Stomach (tissue), 8 donors: ENCODE measurements at regions not wholly inside any gene's neighbourhood (a gene's known extent, or its start where the extent isn't known, plus 50 kb on each side); places are given as distances from the start of the nearest gene placed in this dataset.

Source experiments
- DNase-seq, 2 donors: peaks; one replicate each; pipeline versions ENCODE4 v3.0.0 to v3.0.0-alpha.2; 2013 to 2019
- H3K27ac ChIP-seq, 5 donors: fragments of 200-600 bp in 4 of 5; sonication (generic) in 4 of 5; one replicate each; pipeline ENCODE4 v1.5.1; 2013 to 2019; ENCODE audit warnings: mild to moderate bottlenecking in 1 of 5, moderate library complexity in 1 of 5
- H3K27me3 ChIP-seq, 3 donors: fragments of 200-600 bp; sonication (generic); one replicate each; pipeline ENCODE4 v1.5.1; 2017 to 2019; ENCODE audit warnings: mixed run types in 1 of 3
- H3K36me3 ChIP-seq, 4 donors: fragments of 200-600 bp; sonication (generic); 1 replicate in 3 of 4; 2 replicates in 1 of 4; pipeline ENCODE4 v1.5.1; 2016 to 2019
- H3K4me1 ChIP-seq, 4 donors: fragments of 200-600 bp; sonication (generic); one replicate each; pipeline ENCODE4 v1.5.1; 2016 to 2019
- H3K4me3 ChIP-seq, 4 donors: fragments of 200-600 bp; sonication (generic) in 3 of 4; one replicate each; pipeline ENCODE4 v1.5.1; 2016 to 2019; ENCODE audit warnings: mild to moderate bottlenecking in 1 of 4
- H3K9me3 ChIP-seq, 4 donors: fragments of 200-600 bp; sonication (generic); one replicate each; pipeline ENCODE4 v1.5.1; 2016 to 2019
- EP300 ChIP-seq: sonication (generic); formaldehyde crosslinking; IDR thresholded peaks from one replicate; pipeline ENCODE4 v1.6.1; 2017; ENCODE audit warnings: antibody characterized with exemption
- POLR2A ChIP-seq, 4 donors: fragments of 450-650 bp; IDR thresholded peaks; one replicate each; pipeline ENCODE4 v1.6.1; 2016; ENCODE audit warnings: antibody characterized with exemption in 4 of 4, control low read depth in 2 of 4, mild to moderate bottlenecking in 1 of 4, moderate library complexity in 1 of 4
- POLR2AphosphoS5 ChIP-seq, 3 donors: sonication (generic); formaldehyde crosslinking; IDR thresholded peaks; one replicate each; pipeline ENCODE4 v1.6.1; 2016; ENCODE audit warnings: antibody characterized with exemption in 3 of 3
- WGBS, 5 donors: extraction: QIAGEN DNeasy Blood & Tissue Kit in 3 of 5; methylation state at CpG; one replicate each; pipeline versions ENCODE4 v1.1.5 to v1.1.7; 2013 to 2018; 5-methylcytosine and 5-hydroxymethylcytosine counted together
- intact Hi-C: fragments of 100-400 bp; cut with DNase I; formaldehyde crosslinking; loops from one replicate; pipeline ENCODE4 v1.15.1; 2023; ENCODE audit warnings: low total_unique reads
- TF ChIP-seq, protein P1 (sequence below), 7 experiments: fragments of 450-650 bp in 4 of 7; fragments of 200-600 bp in 3 of 7; sonication (generic) in 3 of 7; IDR thresholded peaks; one replicate each; pipeline ENCODE4 v1.5.1; 2016 to 2019; ENCODE audit warnings: antibody characterized with exemption in 7 of 7, control low read depth in 2 of 7, mild to moderate bottlenecking in 1 of 7
- donor health status: healthy with polysubstance abuse.
- donor health status: Bipolar disorder and iron deficiency.
- donor health status: healthy.

- Histone ChIP-seq H3K27ac (no peak overlapping the region), H3K36me3 (no peaks in the 10 kb centered on the region), H3K9me3 (peaks cover 0 to 11% (median 1%) of the 10 kb centered on the region in 4 donors), H3K4me3 (no peak overlapping the region), H3K27me3 (no peaks in the 10 kb centered on the region), H3K4me1 (no peaks in the 10 kb centered on the region)
- TF ChIP-seq, protein P1, sequence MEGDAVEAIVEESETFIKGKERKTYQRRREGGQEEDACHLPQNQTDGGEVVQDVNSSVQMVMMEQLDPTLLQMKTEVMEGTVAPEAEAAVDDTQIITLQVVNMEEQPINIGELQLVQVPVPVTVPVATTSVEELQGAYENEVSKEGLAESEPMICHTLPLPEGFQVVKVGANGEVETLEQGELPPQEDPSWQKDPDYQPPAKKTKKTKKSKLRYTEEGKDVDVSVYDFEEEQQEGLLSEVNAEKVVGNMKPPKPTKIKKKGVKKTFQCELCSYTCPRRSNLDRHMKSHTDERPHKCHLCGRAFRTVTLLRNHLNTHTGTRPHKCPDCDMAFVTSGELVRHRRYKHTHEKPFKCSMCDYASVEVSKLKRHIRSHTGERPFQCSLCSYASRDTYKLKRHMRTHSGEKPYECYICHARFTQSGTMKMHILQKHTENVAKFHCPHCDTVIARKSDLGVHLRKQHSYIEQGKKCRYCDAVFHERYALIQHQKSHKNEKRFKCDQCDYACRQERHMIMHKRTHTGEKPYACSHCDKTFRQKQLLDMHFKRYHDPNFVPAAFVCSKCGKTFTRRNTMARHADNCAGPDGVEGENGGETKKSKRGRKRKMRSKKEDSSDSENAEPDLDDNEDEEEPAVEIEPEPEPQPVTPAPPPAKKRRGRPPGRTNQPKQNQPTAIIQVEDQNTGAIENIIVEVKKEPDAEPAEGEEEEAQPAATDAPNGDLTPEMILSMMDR (IDR thresholded peaks at IDR 0.05), result no peak
- TF ChIP-seq POLR2A (IDR thresholded peaks at IDR 0.05) (no peak), EP300 (no peak), POLR2AphosphoS5 (IDR thresholded peaks at IDR 0.05) (no peak)
- intact Hi-C loops, result no loop called here
- WGBS, 5 donors, result 33 to 63% (median 39%) methylated on average over 2 of the region's 2 CpGs
- DNase-seq, result peak in 1 of 2 donors; percentile 28
Measured at GRCh38 chr3:176767385-176767784, 429.9 kb downstream of the TBL1XR1 start.

- TF ChIP-seq POLR2A (IDR thresholded peaks at IDR 0.05) (no peak), POLR2AphosphoS5 (IDR thresholded peaks at IDR 0.05) (no peak), EP300 (no peak)
- TF ChIP-seq, protein P1 (IDR thresholded peaks at IDR 0.05), result no peak
- intact Hi-C loops, result no loop called here
- DNase-seq, result no peak
- H3K27ac ChIP-seq, result no peak overlapping the region
- H3K36me3 ChIP-seq, result no peaks in the 10 kb centered on the region
- no peak overlapping the region for H3K4me3 ChIP-seq
- no peaks in the 10 kb centered on the region for H3K4me1 ChIP-seq
- WGBS, 5 donors, result 52 to 67% (median 62%) methylated on average over 1 of the region's 1 CpG
- peaks cover 0 to 11% (median 0%) of the 10 kb centered on the region in 4 donors for H3K9me3 ChIP-seq
- no peaks in the 10 kb centered on the region for H3K27me3 ChIP-seq
Measured at GRCh38 chr3:176766862-176767261, 430.4 kb downstream of the TBL1XR1 start.

DNA sequence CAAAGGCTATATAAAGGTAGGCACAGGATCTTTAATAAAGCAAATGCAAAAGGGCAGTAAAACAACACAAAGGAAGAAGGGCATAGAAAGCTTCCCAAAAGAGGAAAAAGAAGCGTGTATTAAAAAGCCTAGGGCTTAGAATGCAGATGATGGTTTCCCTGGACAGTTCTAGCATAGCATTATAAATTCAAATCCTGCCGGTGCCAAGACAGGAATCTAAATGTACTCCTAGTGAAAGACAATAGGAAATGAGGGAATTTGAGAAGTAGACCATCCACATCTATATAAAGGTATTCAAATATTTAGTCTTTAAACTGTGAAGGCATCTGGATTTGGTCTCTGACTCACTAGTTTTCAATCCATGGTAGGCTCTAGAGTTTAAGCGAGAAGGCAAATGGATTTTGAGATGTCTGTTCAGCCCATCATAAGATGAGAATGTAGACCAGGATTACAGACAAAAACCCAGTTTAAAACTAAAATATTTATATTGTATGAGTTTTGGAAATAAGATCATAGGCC lies 431.8 kb downstream of the TBL1XR1 start:
- Histone ChIP-seq H3K27ac (no peak overlapping the region), H3K4me1 (no peaks in the 10 kb centered on the region), H3K36me3 (no peaks in the 10 kb centered on the region), H3K4me3 (no peak overlapping the region), H3K27me3 (no peaks in the 10 kb centered on the region), H3K9me3 (peaks cover 0 to 9% (median 0%) of the 10 kb centered on the region in 4 donors)
- intact Hi-C loops, result no loop called here
- TF ChIP-seq POLR2A (IDR thresholded peaks at IDR 0.05) (no peak), EP300 (no peak), POLR2AphosphoS5 (IDR thresholded peaks at IDR 0.05) (no peak)
- TF ChIP-seq, protein P1 (IDR thresholded peaks at IDR 0.05), result no peak
- no peak for DNase-seq
- 83 to 95% (median 90%) methylated on average over 3 of the region's 3 CpGs for WGBS, 5 donors

- Histone ChIP-seq H3K4me1 (no peaks in the 10 kb centered on the region), H3K27me3 (no peaks in the 10 kb centered on the region), H3K4me3 (no peak overlapping the region), H3K27ac (no peak overlapping the region), H3K36me3 (no peaks in the 10 kb centered on the region), H3K9me3 (no peaks in the 10 kb centered on the region)
- no peak for TF ChIP-seq POLR2AphosphoS5 (IDR thresholded peaks at IDR 0.05)
- TF ChIP-seq, protein P1 (IDR thresholded peaks at IDR 0.05), result no peak
- TF ChIP-seq POLR2A (IDR thresholded peaks at IDR 0.05), result no peak
- TF ChIP-seq EP300, result no peak
- intact Hi-C loops, result no loop called here
- DNase-seq, result peak in 1 of 2 donors; percentile 18
Measured at GRCh38 chr3:176759815-176760506, 437.3 kb downstream of the TBL1XR1 start.
